ENCODE measurements at regions not wholly inside any gene's neighbourhood (a gene's known extent, or its start where the extent isn't known, plus 50 kb on each side); places are given as distances from the start of the nearest gene placed in this dataset.

DNA sequence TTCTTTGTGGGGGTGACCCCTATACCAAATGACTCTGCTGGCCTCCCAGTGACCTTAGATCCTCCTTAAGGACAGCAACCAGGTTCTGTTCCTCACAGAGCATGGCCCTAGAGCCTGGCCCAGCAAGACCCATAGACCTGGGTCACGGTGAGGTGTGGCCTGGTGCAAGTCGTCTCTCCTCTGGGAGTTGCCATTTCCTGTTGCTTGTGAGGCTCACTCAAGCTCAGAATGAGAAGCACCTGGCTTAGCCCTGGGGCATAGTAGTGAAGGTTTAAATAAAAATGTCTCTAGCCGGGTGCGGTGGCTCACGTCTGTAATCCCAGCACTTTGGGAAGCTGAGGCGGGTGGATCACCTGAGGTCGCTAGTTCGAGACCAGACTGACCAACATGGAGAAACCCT is 131.3 kb downstream of the SMAD6 start:
- no peaks in the 10 kb centered on the region for H3K9me2 ChIP-seq (ENCODE audit: insufficient read depth)
- H3K4me1 ChIP-seq (ENCODE audit: insufficient read depth), result peaks cover 22% of the 10 kb centered on the region
- no peak overlapping the region for H3K27ac ChIP-seq (ENCODE audit: low read depth)
- H3K27me3 Mint-ChIP-seq (ENCODE audit: insufficient read depth, low read depth, poor library complexity), result peaks cover 4% of the 10 kb centered on the region
- no peaks in the 10 kb centered on the region for H4K20me1 ChIP-seq (replicated peaks; ENCODE audit: insufficient read depth)
- H3K36me3 ChIP-seq (ENCODE audit: insufficient read depth), result no peaks in the 10 kb centered on the region
- no peaks in the 10 kb centered on the region for H3K36me3 Mint-ChIP-seq (ENCODE audit: low read depth)
- no peak overlapping the region for H2AFZ ChIP-seq
- no peak overlapping the region for H3K4me3 Mint-ChIP-seq
- no peak for DNase-seq (ENCODE audit: low spot score)
- H3K4me2 ChIP-seq, result no peak overlapping the region
- H3K27ac Mint-ChIP-seq, result no peak overlapping the region
- no peaks in the 10 kb centered on the region for H3K27me3 ChIP-seq (ENCODE audit: insufficient read depth)
- peaks cover 17% of the 10 kb centered on the region for H3K4me1 Mint-ChIP-seq
- H3K4me3 ChIP-seq, result no peak overlapping the region
- H3K79me2 ChIP-seq (replicated peaks; ENCODE audit: insufficient read depth), result no peaks in the 10 kb centered on the region
- H3F3A ChIP-seq (replicated peaks; ENCODE audit: low read depth), result no peaks in the 10 kb centered on the region
- H3K9me3 Mint-ChIP-seq, result no peaks in the 10 kb centered on the region; the same call in 2 of the 3 replicates
- TF ChIP-seq NANOG (IDR thresholded peaks at IDR 0.05; ENCODE audit: borderline replicate concordance) (no peak), CTCF (conservative IDR thresholded peaks at IDR 0.05; ENCODE audit: low read depth in 2 of 2) (no peak), POLR2AphosphoS5 (IDR thresholded peaks at IDR 0.05; ENCODE audit: low read depth) (no peak), EZH2 (IDR thresholded peaks at IDR 0.05; ENCODE audit: low read depth, unreplicated experiment) (no peak), ZNF114 (CRISPR knock-in tag; IDR thresholded peaks at IDR 0.05) (no peak), EZH2phosphoT487 (IDR thresholded peaks at IDR 0.05; ENCODE audit: unreplicated experiment) (no peak)
- TF ChIP-seq, protein P1, sequence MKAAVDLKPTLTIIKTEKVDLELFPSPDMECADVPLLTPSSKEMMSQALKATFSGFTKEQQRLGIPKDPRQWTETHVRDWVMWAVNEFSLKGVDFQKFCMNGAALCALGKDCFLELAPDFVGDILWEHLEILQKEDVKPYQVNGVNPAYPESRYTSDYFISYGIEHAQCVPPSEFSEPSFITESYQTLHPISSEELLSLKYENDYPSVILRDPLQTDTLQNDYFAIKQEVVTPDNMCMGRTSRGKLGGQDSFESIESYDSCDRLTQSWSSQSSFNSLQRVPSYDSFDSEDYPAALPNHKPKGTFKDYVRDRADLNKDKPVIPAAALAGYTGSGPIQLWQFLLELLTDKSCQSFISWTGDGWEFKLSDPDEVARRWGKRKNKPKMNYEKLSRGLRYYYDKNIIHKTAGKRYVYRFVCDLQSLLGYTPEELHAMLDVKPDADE (IDR thresholded peaks at IDR 0.05), result no peak
- ATAC-seq, result no peak

- Mint-ChIP-seq H3K4me3 (no peak overlapping the region), H3K27ac (no peak overlapping the region), H3K36me3 (ENCODE audit: low read depth) (no peaks in the 10 kb centered on the region), H3K9me3 (no peaks in the 10 kb centered on the region; the same call in 2 of the 3 replicates), H3K27me3 (ENCODE audit: insufficient read depth, low read depth, poor library complexity) (peaks cover 4% of the 10 kb centered on the region), H3K4me1 (peaks cover 20% of the 10 kb centered on the region)
- Histone ChIP-seq H3K4me3 (no peak overlapping the region), H3K79me2 (replicated peaks; ENCODE audit: insufficient read depth) (no peaks in the 10 kb centered on the region), H2AFZ (no peak overlapping the region), H3K9me2 (ENCODE audit: insufficient read depth) (no peaks in the 10 kb centered on the region), H4K20me1 (replicated peaks; ENCODE audit: insufficient read depth) (no peaks in the 10 kb centered on the region), H3K4me2 (no peak overlapping the region), H3K27me3 (ENCODE audit: insufficient read depth) (no peaks in the 10 kb centered on the region), H3F3A (replicated peaks; ENCODE audit: low read depth) (no peaks in the 10 kb centered on the region), H3K4me1 (ENCODE audit: insufficient read depth) (peaks cover 18% of the 10 kb centered on the region), H3K36me3 (ENCODE audit: insufficient read depth) (no peaks in the 10 kb centered on the region), H3K27ac (ENCODE audit: low read depth) (no peak overlapping the region)
- ATAC-seq (no peak), DNase-seq (ENCODE audit: low spot score) (no peak)
- TF ChIP-seq, protein P2, sequence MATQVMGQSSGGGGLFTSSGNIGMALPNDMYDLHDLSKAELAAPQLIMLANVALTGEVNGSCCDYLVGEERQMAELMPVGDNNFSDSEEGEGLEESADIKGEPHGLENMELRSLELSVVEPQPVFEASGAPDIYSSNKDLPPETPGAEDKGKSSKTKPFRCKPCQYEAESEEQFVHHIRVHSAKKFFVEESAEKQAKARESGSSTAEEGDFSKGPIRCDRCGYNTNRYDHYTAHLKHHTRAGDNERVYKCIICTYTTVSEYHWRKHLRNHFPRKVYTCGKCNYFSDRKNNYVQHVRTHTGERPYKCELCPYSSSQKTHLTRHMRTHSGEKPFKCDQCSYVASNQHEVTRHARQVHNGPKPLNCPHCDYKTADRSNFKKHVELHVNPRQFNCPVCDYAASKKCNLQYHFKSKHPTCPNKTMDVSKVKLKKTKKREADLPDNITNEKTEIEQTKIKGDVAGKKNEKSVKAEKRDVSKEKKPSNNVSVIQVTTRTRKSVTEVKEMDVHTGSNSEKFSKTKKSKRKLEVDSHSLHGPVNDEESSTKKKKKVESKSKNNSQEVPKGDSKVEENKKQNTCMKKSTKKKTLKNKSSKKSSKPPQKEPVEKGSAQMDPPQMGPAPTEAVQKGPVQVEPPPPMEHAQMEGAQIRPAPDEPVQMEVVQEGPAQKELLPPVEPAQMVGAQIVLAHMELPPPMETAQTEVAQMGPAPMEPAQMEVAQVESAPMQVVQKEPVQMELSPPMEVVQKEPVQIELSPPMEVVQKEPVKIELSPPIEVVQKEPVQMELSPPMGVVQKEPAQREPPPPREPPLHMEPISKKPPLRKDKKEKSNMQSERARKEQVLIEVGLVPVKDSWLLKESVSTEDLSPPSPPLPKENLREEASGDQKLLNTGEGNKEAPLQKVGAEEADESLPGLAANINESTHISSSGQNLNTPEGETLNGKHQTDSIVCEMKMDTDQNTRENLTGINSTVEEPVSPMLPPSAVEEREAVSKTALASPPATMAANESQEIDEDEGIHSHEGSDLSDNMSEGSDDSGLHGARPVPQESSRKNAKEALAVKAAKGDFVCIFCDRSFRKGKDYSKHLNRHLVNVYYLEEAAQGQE (IDR thresholded peaks at IDR 0.05; ENCODE audit: unreplicated experiment), result no peak
- no peak for TF ChIP-seq ZNF462 (CRISPR knock-in tag; IDR thresholded peaks at IDR 0.05)
- TF ChIP-seq ZNF114 (CRISPR knock-in tag; IDR thresholded peaks at IDR 0.05), result no peak
Measured at GRCh38 chr15:66833803-66834202, 131.8 kb downstream of the SMAD6 start.

All from GM23338 (cell line).